ENCODE measurements at regions not wholly inside any gene's neighbourhood (a gene's known extent, or its start where the extent isn't known, plus 50 kb on each side); places are given as distances from the start of the nearest gene placed in this dataset.

GRCh38 chr1:68358439-68358838 is 91.3 kb downstream of the RPE65 start:
- TF ChIP-seq CTCF (conservative IDR thresholded peaks at IDR 0.05) (no peak), ZFX (IDR thresholded peaks at IDR 0.05) (no peak)

All from C4-2B (cell line).